ENCODE measurements at regions not wholly inside any gene's neighbourhood (a gene's known extent, or its start where the extent isn't known, plus 50 kb on each side); places are given as distances from the start of the nearest gene placed in this dataset.
"Not testable (repeated sequence)": the region's sequence is repeated elsewhere in the genome, so short reads cannot be mapped to it uniquely, and the experiment has no call there.

DNA sequence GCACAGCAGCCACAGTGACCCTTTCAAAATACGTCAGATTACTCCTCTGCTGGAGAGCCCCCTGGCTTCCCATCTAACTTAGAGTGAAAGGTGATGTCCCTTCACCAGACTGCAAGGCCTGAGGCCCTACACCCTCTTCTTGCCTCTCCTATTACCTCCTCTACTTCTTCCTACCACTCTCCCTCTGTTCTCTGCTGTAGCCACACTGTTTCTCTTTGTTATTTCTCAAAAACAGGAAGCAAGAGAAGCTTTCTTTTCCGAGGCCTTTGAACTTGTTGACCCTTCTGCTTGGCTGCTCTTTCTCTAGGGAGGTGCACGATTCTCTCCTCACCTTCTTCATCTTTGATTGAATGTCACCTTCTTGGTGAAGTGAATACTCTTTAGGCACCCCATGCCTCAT is 141.3 kb upstream of the NBPF9 start:
- in situ Hi-C loops (cut with HindIII; ENCODE audit: low pct_ligation_motif_present, low sequenced_read_pairs); H3K27me3 ChIP-seq (replicated peaks); H3K4me3 ChIP-seq (ENCODE audit: low read depth, low read length); H3K36me3 ChIP-seq (replicated peaks); DNase-seq; H3K27ac ChIP-seq: not testable (repeated sequence)

DNA sequence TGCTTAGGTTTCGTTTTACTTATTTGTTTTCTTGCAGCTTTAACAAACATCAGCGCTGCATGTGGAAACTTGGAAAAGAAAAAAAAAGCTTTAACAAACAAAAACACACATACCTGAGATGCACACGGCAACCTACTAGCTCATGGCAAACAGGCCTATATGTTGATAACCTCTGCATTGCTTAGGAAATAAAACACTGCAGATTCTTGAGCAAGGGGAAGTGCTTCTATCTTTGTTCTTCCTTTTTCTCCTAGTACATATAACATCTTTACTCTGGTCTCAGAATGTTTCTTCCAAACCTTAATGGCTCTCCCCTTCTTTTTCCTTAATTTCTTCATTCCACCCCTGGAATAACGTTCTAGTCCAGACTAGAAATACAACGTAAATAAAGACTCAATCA is 142.9 kb upstream of the NBPF9 start:
- not testable (repeated sequence) for H3K4me3 ChIP-seq (ENCODE audit: low read depth, low read length)

DNA sequence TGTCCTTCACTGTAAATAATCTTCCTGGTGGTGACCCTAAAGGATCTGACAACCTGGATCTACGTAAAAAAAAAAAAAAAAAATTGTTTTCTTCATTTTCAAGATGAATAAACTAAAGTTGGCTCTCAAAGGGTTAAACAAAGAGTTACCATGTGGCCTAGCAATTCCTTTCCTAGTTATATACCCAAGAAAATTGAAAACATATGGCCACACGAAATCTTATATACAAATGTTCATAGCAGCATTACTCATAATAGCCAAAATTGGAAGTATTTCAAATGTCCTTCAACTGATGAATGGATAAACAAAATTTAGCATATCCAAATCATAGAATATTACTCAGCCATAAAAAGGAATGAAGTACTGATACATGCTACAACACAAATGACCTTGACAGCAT is 145.3 kb upstream of the NBPF9 start:
- in situ Hi-C loops (cut with HindIII; ENCODE audit: low pct_ligation_motif_present, low sequenced_read_pairs); H3K4me3 ChIP-seq (ENCODE audit: low read depth, low read length); H3K27me3 ChIP-seq (replicated peaks); DNase-seq; H3K36me3 ChIP-seq (replicated peaks); H3K27ac ChIP-seq: not testable (repeated sequence)

More for the DNA sequence above, 142.9 kb upstream of the NBPF9 start:
- H3K36me3 ChIP-seq (replicated peaks); H3K27me3 ChIP-seq (replicated peaks); DNase-seq; in situ Hi-C loops (cut with HindIII; ENCODE audit: low pct_ligation_motif_present, low sequenced_read_pairs); H3K27ac ChIP-seq: not testable (repeated sequence)

DNA sequence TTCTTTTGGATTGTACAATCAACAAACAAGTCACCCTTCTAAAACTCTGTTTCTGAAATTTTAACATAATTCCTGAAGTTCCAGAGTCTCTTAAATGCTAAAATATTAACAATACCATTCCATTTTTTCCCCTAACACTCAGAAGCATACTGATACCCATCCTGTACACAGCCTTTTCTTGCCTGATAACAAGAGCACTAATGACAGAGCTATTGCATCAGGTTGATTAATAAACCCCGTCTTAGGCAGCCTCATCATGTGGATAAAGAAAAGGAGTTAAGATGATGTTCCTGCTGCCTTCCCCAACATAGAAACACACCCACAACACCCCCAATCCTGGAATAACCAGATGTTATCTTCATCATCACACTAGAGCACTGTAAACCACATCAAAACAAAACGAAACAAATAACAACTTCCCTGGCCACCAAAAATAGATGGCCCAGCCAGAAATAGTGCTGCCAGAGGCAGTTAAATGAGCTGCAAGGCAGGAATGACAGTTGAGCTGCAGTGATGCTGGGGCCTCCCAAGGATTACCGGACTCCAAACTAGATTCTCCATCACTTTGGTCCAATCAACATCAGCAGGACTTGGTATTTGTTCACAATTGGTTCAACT is 146.6 kb upstream of the NBPF9 start:
- DNase-seq; H3K27ac ChIP-seq; H3K36me3 ChIP-seq (replicated peaks); in situ Hi-C loops (cut with HindIII; ENCODE audit: low pct_ligation_motif_present, low sequenced_read_pairs); H3K4me3 ChIP-seq (ENCODE audit: low read depth, low read length); H3K27me3 ChIP-seq (replicated peaks): not testable (repeated sequence)

DNA sequence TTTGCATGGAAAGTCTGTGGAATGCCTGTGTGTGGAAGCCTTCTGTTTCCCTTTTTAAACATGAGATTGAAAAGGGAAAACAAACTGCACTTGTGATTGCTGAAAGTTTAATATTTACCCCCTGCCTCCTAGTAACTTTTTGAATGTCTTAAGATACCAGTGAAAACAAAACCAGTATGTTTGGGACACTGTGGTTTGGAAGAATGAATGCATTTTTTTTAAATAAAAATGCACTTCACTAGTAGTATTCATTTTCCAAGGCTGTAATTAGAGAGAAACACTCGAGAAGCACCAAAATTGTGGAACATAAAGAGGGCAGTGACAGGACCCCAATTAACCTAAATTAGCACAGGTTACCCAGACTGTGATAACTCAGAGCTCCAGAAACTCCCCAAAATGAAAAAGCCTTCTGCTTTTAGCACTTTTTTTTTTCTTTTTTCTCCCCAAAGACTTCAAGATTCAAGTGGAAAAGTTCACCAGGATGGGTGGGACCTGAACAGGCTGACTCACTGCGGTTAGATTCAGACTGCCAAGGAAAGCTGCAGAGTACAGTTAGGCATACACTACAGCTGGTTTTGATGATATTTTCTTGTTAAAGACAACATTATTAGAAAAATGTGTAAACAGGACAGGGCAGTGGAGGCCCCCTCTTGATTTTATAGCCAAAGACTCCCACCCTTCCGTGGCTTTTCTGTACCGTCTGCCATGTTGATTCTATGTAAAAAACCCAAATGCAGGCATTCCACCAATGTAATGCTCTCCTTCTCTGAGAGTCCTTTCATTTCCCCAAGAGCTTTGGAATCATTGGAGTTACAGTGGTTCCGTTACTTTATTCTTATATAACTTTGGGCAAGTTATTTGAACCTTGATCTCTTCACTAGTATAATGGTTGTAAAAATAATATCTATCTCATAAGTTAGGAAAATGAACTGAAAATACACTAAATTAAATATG is 151.8 kb upstream of the NBPF9 start:
- H3K4me3 ChIP-seq (ENCODE audit: low read depth, low read length); DNase-seq; H3K27ac ChIP-seq; H3K36me3 ChIP-seq (replicated peaks); in situ Hi-C loops (cut with HindIII; ENCODE audit: low pct_ligation_motif_present, low sequenced_read_pairs); H3K27me3 ChIP-seq (replicated peaks): not testable (repeated sequence)

DNA sequence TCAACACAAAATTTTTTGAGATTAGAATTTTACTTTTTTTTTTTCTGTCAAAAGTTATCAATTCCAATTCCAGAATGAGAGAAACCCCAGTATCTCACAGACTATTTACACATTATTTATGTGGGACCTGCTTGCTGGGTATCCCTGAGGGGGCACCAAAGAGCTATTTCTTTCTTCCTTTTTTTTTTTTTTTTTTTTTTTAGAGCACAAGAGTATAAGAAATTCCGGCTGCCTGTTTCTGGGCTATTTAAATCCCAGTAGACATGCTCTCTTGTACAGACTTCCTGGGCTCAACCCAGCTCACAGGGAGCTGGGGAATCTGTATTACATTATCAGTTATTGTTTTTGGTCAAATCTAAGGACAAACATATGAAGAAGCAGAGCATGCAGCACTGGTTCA is 156.9 kb upstream of the NBPF9 start:
- H3K27ac ChIP-seq; in situ Hi-C loops (cut with HindIII; ENCODE audit: low pct_ligation_motif_present, low sequenced_read_pairs); H3K27me3 ChIP-seq (replicated peaks); H3K4me3 ChIP-seq (ENCODE audit: low read depth, low read length); DNase-seq; H3K36me3 ChIP-seq (replicated peaks): not testable (repeated sequence)

DNA sequence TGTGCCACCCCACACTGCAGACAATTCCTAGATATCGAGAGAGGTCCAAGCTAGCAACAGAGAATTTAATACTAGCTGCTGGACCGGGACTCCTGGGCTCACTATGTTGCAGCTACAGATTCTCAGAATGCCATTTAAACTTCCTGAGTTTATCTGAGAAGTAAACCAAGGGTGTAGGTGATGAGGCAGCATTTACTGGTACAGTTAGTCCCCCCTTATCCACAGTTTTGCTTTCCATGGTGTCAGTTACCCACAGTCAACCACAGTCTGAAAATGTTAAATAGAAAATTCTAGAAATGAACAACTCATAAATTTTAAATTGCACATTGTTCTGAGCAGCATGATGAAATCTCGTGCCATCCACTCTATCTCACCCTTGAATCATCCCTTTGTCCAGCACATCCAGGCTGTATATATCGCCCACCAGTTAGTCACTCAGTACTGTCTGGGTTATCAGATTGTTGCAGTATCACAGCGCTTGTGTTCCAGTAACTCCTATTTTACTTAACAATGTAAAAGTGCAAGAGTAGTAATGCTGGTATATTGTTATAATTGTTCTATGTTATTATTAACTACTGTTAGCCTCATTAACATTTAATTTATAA is 157.5 kb upstream of the NBPF9 start:
- H3K4me3 ChIP-seq (ENCODE audit: low read depth, low read length); H3K27me3 ChIP-seq (replicated peaks); H3K27ac ChIP-seq; DNase-seq; in situ Hi-C loops (cut with HindIII; ENCODE audit: low pct_ligation_motif_present, low sequenced_read_pairs); H3K36me3 ChIP-seq (replicated peaks): not testable (repeated sequence)

DNA sequence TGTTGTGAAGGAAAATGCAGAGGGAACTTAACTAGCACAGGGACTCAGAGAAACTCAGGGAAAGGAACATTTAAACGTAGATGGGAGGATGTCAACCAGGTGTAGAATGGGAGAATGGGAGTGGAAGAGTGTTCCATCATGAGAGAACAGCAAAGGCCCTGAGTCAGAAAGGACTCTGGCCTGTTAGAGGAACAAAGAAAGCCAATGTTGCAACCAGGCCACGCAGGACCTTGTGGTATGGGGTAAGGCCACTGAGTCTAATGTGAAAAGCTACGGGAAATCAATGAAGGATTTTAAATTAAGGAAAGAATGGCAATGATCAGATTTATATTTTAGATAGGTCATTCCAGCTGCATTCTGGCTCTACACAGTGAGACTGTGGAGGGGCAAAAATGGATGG is 163.9 kb upstream of the NBPF9 start:
- H3K36me3 ChIP-seq (replicated peaks); H3K4me3 ChIP-seq (ENCODE audit: low read depth, low read length); in situ Hi-C loops (cut with HindIII; ENCODE audit: low pct_ligation_motif_present, low sequenced_read_pairs); DNase-seq; H3K27ac ChIP-seq; H3K27me3 ChIP-seq (replicated peaks): not testable (repeated sequence)

DNA sequence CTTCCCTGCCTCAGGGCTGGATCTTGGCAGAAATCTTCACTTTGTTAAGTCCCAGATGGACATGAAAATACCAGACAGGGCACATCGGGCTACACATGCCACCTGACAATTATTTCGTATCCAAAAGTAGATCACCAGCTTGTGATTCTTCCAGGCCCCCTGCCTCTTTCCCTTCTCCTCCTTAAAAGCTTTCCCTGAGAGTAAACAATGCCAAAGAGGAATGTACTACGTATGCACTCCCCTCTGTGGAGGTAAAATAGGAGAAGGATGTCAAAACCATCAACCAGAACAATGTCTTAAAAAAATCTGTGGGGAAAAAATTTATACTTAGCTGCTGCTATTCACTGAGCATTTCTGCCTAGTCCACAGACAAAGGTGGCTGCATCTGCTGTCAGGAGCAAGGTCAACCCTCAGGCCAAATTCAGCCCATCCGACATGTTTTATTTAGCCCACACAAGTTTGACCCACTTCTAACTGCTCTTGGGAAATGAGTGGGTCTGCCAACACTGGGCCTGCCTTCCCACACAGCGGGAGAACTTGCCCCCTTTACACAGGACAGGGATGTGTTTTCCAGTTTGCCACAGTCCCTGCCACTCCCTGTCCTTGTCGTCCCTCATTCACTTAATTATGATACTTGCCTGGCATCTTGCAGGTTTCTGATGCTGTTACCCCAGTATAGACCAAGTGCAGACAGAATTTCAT is 165.8 kb upstream of the NBPF9 start:
- H3K4me3 ChIP-seq (ENCODE audit: low read depth, low read length); DNase-seq; H3K27me3 ChIP-seq (replicated peaks); H3K36me3 ChIP-seq (replicated peaks); in situ Hi-C loops (cut with HindIII; ENCODE audit: low pct_ligation_motif_present, low sequenced_read_pairs); H3K27ac ChIP-seq: not testable (repeated sequence)

DNA sequence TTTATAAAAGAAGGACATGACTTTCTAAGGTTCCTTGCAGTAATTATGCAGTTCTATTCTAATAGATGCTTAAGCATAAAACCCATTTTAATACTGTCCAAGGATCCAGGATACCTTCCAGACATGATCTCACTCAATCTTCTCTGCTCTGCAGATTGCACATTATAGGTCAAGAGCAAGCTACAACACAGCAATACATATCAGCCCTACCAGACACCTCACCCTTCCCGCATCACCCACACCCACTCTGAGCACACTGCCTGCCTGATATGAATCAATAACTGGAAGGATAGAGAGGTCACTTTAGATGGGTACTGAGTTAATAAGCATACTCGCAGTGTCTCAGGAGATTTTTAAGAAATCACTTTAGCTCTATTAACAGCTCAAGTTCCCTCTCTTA is 166.5 kb upstream of the NBPF9 start:
- H3K36me3 ChIP-seq (replicated peaks); DNase-seq; in situ Hi-C loops (cut with HindIII; ENCODE audit: low pct_ligation_motif_present, low sequenced_read_pairs): not testable (repeated sequence)

DNA sequence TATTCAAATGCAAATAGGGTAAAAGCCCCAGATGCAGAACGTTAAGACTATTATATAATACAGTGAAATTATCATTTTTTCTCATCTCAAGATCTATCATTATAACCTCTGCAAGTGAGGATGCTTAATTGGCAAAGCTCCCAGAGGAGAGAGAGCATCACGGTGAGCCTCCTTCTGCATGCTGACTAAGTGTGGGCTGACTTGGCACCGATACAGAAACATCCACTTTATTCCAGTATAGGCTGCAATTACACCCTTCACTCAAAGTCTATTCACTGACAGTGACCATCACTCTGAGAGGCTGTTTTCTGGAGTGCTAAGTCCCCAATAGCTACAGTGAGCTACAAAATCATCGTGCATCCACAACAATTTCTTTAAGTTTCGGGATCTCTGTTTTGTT is 171.1 kb upstream of the NBPF9 start:
- in situ Hi-C loops (cut with HindIII; ENCODE audit: low pct_ligation_motif_present, low sequenced_read_pairs); DNase-seq; H3K27me3 ChIP-seq (replicated peaks); H3K27ac ChIP-seq; H3K36me3 ChIP-seq (replicated peaks); H3K4me3 ChIP-seq (ENCODE audit: low read depth, low read length): not testable (repeated sequence)

More for the DNA sequence above, 166.5 kb upstream of the NBPF9 start:
- not testable (repeated sequence) for H3K27me3 ChIP-seq (replicated peaks); H3K4me3 ChIP-seq (ENCODE audit: low read depth, low read length); H3K27ac ChIP-seq

DNA sequence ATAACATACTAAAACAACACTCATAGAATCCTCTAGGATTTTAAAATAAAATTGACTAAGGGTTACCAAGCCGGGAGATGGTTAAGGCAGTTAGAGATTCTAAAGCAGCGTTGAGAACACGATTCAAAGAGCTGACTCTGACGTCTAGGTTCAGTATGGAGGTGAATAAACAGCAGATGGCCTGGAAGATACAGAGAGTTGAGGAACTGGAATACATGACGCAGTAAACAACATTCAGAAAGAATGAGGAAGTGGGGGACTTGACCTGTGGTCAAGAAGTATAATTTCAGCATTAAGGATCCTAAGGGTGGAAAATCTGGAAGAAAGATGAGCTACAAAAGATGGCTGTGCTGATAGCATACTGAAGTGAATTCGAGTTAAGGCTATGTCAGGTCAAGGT is 172.5 kb upstream of the NBPF9 start:
- H3K4me3 ChIP-seq (ENCODE audit: low read depth, low read length); DNase-seq; in situ Hi-C loops (cut with HindIII; ENCODE audit: low pct_ligation_motif_present, low sequenced_read_pairs); H3K27ac ChIP-seq; H3K27me3 ChIP-seq (replicated peaks); H3K36me3 ChIP-seq (replicated peaks): not testable (repeated sequence)

DNA sequence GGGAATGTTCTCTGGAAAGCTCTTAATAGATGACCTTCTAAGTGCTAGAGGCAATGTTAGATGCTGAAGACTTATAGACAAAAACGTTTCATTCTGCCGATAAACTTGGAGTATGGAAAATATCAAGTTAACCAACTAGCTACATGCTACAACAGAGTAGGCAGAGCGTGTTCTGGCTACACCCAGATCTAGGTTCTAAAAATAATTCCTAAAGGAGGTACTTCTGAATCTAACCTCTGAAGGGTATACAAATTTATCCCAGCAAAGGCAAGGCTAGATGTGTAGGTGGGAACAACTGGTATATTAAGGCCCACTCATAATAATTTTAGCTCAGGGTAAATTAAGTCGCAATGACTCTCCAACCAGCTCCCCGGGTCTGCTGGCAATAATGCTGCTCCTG is 173.1 kb upstream of the NBPF9 start:
- in situ Hi-C loops (cut with HindIII; ENCODE audit: low pct_ligation_motif_present, low sequenced_read_pairs); H3K27ac ChIP-seq: not testable (repeated sequence)

DNA sequence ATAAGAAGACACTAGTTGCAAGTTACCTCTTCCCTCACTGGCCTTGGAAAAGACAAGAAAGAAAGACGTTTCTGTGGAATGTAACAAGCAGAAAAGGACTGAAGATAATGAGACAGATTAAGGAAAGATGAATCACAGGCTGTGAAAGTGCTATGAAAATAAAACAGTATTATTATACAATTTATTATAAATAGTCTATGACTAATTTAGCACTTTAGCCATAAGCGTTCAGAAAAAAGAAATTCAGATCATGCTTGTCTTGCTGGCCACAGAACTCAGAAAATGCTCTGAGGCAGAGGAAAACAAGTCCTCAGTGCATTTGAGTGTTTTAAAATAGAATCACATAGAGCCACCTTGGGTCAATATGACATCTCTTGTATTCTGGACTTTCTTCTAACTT is 174.8 kb upstream of the NBPF9 start:
- in situ Hi-C loops (cut with HindIII; ENCODE audit: low pct_ligation_motif_present, low sequenced_read_pairs); H3K36me3 ChIP-seq (replicated peaks): not testable (repeated sequence)

More for the DNA sequence above, 173.1 kb upstream of the NBPF9 start:
- not testable (repeated sequence) for DNase-seq; H3K36me3 ChIP-seq (replicated peaks); H3K27me3 ChIP-seq (replicated peaks); H3K4me3 ChIP-seq (ENCODE audit: low read depth, low read length)

More for the DNA sequence above, 174.8 kb upstream of the NBPF9 start:
- not testable (repeated sequence) for H3K27ac ChIP-seq; H3K4me3 ChIP-seq (ENCODE audit: low read depth, low read length); DNase-seq; H3K27me3 ChIP-seq (replicated peaks)
